Mucosa of gallbladder (tissue), 1 donor: ENCODE measurements at regions not wholly inside any gene's neighbourhood (a gene's known extent, or its start where the extent isn't known, plus 50 kb on each side); places are given as distances from the start of the nearest gene placed in this dataset.

Experiments
- DNase-seq: peaks from one replicate; pipeline ENCODE4 v3.0.0-alpha.2; 2020; ENCODE audit warnings: low spot score
- donor health status: DM: no; HTN: no; CAD: no.

DNA sequence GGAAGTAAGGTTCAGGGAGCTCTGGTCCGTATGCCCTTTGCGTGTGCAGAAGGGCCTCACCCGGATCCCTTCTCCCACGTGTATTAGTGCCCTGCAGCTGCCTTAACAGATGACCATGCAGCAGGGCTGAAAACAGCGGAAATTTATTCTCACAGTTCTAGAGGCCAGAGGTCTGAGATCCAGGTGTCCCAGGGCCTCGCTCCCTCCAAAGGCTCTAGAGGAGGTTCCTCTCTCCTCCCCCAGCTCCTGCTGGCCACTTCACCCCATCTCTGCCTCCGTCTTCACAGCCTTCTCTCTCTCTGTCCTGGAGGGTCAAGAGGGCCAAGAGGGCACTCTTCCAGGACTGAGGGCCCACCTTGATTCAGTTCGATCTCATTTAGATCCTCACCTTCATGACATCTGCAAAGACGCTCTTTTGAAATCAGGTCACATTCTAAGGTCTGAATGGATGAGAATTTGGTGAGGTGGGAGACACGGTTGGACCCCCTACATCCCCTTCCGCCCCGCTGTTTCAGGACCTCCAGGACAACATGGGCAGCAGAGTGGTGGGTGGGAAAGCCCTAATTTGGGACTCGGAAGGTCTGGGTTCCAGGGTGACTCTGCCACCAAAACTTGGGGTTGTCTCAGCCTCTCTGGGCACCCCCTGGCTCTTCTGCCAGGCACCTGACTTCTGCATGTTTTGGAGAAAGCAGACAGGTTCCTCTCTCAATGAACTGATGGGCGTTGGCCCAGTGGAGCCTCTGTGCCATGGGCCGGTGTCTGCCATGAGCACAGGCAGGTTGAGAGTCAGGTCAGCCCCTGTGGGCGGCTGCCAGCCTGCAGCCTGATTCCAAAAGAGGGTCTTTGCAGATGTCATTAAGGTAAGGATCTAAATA is 361.2 kb downstream of the SEC14L1 start:
- DNase-seq = no peak

DNA sequence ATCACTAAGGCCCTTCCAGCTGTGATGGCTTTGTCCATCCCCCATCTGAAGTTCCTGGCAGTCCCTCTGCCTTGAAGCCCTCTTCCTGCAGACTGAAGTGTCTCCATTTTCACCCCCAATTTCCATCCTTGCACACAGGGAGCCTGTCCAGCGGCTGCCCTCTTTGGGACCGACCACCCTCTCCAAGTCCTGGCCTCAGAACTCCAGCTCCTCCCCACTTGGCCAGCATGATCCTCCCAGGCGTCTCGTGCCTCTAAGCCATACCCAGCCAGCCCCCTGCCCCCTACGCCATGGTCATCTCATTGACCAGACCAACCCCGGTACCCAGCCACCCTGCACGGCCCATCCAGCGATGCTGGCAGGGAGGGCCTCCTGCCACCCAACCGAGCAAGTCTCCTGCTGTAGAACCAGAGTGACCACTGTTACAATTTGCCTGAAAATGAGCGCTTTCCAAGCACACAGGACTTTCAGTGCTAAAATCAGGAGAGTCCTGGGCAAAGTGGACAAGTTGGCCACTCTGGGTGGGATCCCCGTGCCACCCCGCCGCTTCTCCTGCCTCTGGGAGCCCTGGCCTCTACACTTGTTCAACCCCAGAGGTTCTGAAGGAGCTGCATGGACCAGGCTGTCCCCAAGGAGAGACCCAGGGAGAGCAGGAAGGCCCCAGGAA is 362.0 kb downstream of the SEC14L1 start:
- DNase-seq = no peak

GRCh38 chr17:77503293-77503655 is 362.5 kb downstream of the SEC14L1 start:
- no peak for DNase-seq

- DNase-seq = no peak
These were observed 363.3 kb downstream of the SEC14L1 start for GRCh38 chr17:77503916-77504651.

DNA sequence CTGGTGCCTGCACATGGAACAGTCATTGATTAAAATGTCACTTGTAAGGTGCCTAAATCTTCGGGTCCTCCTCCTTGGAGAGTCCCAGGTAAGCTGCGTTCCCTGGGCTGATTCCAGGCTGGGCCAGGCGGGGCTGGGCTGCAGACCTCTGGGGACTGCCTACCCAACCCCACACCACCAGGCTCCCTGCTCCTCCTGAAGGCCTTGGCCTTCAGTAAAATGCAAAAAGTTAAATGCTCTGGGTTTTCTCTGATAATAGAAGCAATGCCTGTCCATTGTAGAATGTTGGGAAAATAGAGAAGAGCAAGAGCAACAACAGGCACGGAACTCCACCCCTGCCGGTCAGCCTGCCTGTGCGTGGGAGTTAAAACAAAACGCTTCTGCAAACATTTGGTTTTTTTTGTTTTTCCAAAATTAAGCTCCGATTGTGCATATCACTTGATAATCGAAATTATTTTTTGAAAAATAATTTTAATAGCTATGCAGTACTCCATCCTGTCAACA is 363.9 kb downstream of the SEC14L1 start:
- no peak for DNase-seq

DNA sequence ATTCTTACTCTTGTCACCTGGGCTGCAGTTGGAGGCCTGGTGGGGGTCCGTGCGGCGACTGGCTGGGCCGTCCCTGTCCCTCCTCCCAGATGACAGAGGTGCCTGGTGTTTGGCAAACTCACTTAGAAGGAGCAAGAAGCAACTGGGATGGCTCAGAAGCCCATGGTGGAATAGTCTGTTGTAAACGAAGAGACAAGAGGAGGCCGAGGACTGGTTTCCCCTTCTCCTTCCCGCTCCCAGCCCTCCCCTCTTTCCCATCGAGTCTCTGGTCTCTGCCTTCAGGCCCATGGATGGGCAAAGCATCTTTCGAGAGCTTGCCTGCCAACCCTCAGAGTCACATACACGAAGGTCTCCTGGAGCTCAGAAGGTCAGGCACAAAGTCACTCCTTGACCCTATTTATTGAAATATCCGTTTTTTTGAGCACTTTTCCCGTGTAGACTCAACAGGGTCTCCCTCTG is 364.4 kb downstream of the SEC14L1 start:
- no peak for DNase-seq

DNA sequence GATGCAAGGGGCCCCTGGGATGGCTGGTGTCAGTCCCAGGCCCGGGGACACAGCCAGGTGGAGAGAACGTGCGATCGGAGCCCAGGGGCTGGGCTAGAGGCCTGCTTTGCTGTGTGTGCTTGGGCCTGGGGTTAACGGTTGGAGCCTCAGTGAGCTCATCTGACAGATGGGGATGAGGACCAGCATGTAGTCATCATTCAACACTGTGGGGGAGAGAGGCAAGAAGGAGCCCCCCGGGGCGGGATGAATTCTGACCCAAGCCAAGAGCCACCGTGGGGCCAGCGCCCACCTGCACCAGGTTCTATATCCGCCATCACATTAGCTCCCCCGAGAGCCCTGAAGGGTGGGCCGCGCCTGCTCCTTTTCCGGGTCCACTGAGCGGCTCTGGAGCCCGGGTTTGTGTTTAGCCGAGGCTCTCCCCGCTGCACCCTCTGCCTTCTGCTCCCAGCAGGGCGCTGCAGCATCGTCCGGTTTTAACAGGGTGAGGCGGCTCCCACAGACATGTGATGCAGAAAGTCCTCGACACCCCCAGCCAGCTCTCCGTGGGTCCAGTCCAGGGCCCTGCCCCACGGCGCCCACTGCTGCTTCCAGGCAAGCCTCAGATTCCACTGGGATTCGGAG is 365.7 kb downstream of the SEC14L1 start:
- no peak for DNase-seq

GRCh38 chr17:77507111-77507885 is 366.5 kb downstream of the SEC14L1 start:
- no peak for DNase-seq

GRCh38 chr17:77508047-77508715 is 367.4 kb downstream of the SEC14L1 start:
- DNase-seq = no peak

GRCh38 chr17:77509089-77509488 is 368.3 kb downstream of the SEC14L1 start:
- DNase-seq = no peak

DNA sequence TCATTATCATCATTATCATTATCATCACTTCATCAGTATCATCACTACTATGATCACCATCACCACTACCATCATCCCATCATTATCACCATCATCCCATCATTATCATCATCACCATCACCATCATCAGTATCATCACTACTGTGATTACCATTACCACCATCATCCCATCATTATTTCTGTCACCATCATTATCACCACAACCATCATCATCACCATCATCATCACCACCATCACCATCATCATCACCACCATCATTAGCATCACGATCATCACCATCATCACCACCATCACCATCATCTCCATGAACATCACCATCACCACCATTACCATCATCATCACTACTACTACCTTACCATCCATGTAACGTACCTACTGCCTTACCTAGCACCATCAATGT is 368.8 kb downstream of the SEC14L1 start:
- no peak for DNase-seq

DNA sequence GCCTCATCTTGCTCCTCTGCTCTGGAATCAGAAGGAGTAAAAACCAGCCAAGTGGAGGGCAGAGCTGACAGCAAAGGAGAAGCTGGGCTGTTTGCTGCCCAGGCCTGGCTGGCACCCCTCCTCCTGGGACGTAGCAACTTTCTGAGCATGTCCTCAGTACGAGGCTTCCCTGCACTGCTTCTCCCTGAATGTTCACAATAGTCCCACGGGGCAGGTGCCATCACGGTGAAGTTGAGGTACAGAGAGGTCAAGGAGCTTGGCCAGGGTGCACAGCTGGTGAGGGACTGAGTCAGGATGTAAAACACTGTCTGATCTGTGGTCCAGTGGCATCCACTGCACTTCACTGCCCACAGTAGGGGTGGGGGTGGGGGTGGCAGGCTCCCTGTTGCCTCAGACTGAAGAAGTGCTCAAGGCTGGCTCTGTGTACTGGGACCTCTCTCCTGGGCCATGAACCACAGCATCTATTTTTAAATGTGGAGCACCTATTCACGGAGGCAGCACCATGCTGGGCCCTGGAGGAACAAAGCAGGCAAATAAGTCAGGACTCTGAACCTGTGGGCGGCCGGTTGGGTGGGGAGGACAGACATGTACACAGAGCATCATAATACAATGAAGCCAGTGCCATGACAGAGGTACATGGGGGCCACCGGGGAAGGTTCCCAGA is 369.5 kb downstream of the SEC14L1 start:
- no peak for DNase-seq

- no peak for DNase-seq
These were observed 370.8 kb downstream of the SEC14L1 start for GRCh38 chr17:77511514-77512061.

DNA sequence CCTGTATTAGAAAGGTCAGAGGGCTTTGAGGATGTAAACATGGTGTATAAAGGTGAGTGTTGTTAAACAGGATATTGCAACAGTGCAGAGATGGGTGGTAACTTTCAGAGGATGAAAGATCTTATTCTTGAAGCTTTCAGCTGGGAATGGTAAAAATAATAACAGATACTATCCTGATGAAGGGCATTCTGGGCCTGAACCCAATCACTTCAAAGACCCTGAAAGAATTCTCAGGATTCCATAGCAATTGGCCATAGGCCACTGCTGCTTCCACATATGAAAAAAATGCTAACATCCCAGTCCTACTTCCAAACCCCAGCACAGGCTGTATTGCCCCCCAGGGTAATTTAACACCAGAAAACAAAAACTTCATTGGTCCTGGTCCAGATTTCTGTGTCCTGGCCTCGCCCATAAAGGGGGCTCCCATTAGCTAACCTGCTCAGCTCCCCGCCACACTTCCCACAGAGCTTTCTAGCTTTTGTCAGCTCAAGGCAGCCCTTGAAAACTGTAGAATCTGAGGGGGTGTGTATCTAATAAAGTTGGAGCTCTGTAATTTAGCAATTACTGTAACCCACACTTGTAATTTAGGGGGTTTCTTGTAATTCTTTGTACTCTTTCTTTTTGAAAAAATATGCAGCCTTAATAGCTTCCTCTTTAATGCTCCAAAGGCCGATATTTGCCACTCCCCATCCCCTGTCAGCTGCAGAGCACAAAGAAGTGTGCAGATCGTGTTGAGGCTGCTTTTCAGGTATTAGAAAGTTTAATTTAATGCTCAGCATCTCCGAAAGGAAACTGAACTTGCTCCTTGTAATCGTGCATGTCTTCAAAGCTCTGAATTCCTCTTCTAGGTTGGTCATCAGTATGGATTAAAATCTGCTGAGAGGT is 371.5 kb downstream of the SEC14L1 start:
- DNase-seq = no peak

DNA sequence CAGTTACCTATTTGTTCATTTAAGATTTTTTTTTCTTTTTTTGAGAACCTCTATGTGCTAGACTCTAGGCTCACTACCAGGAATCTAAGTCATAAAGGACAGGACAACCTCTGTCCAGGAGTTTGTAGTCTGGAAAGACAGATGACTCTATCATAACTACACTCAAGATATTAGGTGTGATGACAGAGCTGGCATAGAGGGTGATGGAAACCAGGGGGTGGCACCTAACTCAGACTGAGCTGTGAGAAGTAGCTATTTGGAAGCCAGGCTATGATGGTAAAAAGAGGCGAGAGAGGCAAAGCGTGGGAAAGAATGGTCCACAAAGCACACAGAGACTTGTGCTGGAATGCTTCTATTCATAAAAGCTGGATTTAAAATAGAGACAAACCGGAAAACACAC is 372.3 kb downstream of the SEC14L1 start:
- no peak for DNase-seq

DNA sequence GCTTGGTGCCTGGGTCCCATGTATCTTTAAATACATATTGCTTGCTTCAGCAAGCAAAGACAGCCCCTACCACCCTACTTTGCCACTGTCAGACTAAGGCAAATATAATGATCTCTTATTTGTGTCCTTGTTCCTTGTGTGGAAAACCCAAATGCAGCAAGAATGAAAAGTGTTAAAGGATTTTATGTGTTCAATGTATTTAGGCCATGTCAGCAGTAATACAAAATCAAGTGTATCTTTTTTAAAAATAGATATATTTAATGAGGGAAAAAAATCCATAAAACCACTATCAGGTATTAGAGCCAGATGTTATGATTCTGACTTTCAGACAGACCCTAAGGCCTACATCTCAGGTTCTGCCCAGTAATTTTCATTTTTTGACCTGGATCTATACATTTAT is 374.5 kb downstream of the SEC14L1 start:
- no peak for DNase-seq

DNA sequence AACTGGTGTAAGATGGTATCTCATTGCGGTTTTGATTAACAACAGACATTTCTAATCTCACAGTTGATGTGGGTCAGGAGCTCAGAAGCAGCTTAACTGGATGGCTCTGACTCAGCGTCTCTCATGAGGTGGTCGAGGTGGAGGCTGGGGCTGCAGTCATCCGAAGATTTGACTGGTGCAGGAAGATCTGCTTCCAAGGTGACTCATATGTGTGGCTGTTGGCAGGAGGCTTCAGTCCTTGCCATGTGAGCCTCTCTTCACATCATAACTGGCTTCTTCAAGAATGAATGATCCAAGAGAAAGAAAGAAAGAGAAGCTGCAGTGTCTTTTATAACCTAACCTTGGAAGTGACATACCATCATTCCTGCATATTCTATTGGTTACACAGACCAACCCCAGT is 376.1 kb downstream of the SEC14L1 start:
- no peak for DNase-seq

GRCh38 chr17:77521076-77521475 is 380.3 kb downstream of the SEC14L1 start:
- no peak for DNase-seq

DNA sequence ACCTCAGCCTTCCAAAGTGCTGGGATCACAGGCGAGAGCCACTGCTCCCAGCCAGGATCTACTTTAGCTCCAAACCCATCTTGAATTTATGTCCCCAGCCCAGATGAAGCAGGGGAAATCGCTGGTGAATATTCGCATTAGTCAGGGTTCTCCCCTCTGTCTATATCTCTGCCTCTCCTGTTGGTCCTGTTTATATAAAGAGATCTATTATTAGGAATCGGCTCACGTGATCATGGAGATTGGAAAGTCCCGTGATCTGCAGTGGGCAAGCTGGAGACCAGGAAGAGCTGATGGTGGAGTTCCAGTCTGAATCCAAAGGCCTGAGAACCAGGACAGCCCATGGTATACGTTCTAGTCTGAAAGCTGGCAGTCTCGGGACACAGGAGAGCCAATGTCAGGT is 382.8 kb downstream of the SEC14L1 start:
- no peak for DNase-seq
